HG03520 (cell line): ENCODE measurements at regions not wholly inside any gene's neighbourhood (a gene's known extent, or its start where the extent isn't known, plus 50 kb on each side); places are given as distances from the start of the nearest gene placed in this dataset.
"Not testable (repeated sequence)": the region's sequence is repeated elsewhere in the genome, so short reads cannot be mapped to it uniquely, and the experiment has no call there.

Experiments used
- ATAC-seq: cut with Tn5 transposase; IDR thresholded peaks from one replicate; pipeline ENCODE4 v1.9.1; 2021; ENCODE audit warnings: mild to moderate bottlenecking, moderate library complexity; ENCODE audit not compliant: unreplicated experiment

GRCh38 chr15:81729340-81729739, 316.5 kb downstream of the MEX3B start:
- no peak for ATAC-seq

- no peak for ATAC-seq
These were observed 317.1 kb downstream of the MEX3B start for GRCh38 chr15:81728726-81729125.

DNA sequence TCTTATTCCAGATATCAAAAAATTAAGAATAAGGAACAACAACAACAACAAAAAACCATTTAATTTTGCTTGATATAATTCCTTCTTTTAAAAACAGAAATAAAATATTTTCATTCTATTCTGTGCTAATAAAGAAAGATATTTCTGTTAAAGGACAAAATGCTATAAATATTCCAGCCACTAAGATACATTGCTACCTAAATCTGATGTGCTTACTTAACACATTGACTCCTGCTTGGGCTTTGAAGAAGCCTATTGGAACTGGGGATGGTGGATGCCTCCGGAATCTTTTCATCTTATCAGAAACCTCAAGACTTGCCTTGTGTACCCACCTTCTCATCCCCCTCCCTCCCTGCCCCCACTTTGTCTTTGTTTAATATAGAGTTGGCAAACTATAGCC, 320.2 kb downstream of the MEX3B start:
- no peak for ATAC-seq

- no peak for ATAC-seq
These were observed 321.3 kb downstream of the MEX3B start for GRCh38 chr15:81724536-81724935.

DNA sequence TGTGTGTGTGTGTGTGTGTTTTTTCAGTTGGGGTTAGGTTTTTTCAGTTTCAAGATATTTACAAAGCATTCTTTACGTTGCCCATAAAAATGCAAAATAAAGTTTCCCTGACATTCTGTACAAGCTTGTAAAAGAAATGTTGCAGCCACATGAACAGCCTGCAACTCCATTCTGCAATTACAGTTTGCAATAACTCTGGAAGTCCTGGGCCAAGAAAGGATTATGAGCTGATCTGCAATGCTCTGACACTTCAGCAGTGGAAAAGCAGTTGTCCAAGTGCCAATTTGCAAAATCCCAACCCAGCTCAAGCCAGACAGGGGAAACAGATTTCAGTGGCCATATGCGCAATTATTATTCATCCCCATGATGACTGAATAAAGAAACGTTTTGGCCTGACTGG, 322.1 kb downstream of the MEX3B start:
- ATAC-seq, result no peak

DNA sequence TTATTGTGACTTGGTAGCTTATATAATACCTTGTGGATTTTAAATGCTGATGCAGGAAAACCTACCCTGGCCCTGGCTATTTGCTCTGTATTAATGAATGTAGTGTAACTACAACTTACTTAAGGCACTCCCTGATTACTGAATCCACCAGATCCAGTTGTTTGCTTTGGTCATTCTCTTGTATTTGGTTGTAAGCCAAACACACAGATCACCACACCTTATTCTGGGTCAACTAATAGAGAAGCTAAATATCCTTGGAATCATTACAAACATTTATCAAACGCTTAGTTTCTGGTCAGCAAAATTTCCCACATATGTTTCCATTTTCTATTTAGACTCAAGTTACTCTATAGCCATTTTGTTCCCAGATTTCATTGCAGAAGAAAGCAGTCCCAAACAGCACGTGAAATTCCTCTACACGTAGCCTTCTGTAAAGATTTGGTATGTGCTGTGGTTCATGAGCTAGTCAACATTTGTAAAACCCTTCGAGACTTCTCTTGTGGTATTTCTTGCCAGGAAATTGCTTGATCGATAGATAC, 322.6 kb downstream of the MEX3B start:
- no peak for ATAC-seq

DNA sequence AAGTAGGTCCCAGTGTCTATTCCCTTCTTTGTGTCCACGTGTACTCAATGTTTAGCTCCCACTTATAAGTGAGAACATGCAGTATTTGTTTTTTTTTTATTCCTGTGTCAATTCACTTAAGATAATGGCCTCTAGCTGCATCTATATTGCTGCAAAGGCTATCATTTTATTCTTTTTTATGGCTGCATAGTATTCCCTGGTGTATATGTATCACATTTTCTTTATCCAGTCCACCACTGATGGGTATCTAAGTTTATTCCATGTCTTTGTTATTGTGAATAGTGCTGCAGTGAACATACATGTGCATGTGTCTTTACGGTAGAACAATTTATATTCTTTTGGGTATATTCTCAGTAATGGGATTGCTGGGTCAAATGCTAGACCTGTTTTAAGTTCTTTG, 329.4 kb downstream of the MEX3B start:
- ATAC-seq, result not testable (repeated sequence)

DNA sequence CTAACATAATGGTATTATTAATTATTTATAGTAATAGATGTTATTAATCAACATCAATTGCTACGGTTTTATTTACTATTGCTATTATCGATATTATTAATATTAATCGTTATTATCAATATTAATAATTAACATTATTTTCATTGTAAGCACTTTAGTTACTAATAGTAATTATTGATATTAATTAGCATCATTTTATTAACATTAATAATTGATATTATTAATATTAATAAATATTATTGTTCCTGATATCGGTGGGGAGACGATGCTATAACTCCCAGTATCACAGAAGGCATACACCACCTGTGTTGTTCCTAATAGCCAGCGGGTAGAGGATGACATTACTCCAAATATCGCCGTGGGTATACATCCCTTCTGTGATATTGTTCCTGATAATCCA, 335.5 kb downstream of the MEX3B start:
- no peak for ATAC-seq

- not testable (repeated sequence) for ATAC-seq
These were observed 332.9 kb upstream of the TMC3 start for GRCh38 chr15:81706816-81707346.

GRCh38 chr15:81705727-81706126, 331.7 kb upstream of the TMC3 start:
- ATAC-seq, result not testable (repeated sequence)

DNA sequence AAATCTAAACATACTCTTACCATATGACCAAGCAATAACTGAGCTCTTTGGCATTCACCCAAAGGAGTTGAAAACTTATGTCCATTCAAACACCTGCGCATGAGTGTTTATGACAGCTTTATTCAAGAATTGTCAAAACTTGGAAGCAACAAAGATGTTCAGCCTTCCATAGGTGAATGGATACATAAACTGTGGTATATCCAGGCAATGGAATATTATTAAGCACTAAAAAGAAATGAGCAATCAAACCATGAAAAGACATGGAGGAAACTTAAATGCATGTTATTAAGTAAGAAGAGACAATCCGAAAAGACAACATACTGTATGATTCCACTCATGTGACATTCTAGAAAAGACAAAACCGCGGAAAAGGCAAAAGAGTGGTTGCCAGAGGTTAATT, 312.0 kb upstream of the TMC3 start:
- no peak for ATAC-seq

GRCh38 chr15:81685237-81685636, 311.2 kb upstream of the TMC3 start:
- no peak for ATAC-seq

DNA sequence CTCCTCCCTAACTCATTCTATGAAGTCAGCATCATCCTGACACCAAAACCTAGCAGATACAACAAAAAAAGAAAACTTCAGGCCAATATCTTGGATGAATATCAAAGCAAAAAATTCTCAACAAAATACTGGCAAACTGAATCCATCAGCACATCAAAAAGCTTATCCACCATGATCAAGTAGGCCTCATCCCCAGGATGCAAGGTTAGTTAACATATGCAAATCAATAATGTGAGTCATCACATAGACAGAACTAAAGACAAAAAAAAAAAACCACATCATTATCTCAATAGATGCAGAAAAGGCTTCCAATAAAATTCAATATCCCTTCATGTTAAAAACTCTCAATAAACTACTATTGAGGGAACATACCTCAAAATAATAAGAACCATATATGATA, 306.8 kb upstream of the TMC3 start:
- ATAC-seq, result no peak

DNA sequence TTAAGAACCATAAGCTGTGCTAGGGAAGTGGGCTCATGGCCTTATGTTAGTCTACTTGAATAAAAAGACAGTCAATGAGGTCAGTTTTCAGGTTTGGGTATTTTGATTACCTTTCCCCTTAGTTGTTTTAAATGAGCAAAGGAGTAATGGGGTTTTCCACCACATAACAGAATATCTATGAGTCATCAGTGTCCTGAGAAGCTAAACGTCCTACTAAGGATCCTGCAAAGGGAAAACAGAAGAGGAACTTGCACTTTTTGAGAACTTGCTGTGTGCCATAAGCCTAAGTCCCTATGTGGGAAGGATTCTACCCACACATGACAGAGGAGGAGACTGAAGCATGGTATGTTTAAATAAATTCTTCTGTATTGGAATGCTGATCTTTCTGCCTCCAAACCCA, 292.8 kb upstream of the TMC3 start:
- ATAC-seq, result no peak

DNA sequence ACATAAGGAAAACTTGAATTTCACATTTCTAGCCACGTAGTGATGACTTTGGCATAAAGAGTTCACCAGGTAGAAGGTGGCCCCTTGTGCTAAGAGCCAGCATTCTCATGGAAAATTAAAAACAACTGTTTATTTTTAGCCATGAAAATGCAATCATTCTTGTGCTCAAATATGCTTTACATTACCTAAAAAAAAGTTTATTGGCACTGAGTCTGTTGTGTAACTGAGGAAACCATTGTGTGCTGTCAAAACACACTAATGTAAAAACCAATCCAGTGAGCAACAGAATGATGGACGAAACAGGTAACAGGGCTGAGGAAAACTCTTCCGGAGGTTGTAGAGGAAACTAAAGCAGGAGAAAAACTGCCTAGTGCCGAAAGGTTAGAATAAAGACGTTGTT, 287.0 kb upstream of the TMC3 start:
- no peak for ATAC-seq

GRCh38 chr15:81653259-81653658, 279.2 kb upstream of the TMC3 start:
- no peak for ATAC-seq

DNA sequence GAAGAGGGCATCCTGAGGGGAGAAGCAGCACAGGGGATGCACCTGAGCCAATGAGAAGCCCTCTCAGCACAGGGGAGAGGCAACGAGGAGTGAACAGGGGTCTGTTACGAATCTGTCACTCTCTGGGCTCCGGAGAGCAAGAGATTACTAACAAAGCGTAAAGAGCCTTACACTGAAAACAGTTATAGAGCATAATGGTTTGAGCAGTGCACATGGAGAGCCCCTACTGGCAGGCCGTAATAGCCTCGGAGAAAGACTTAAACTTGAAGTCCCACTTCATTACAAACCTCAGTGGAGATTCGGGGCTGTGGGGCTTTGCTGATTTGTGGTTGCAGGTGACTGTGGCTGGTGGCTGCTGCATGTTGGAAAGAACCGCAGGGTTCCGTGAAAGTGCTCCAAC, 271.5 kb upstream of the TMC3 start:
- no peak for ATAC-seq

DNA sequence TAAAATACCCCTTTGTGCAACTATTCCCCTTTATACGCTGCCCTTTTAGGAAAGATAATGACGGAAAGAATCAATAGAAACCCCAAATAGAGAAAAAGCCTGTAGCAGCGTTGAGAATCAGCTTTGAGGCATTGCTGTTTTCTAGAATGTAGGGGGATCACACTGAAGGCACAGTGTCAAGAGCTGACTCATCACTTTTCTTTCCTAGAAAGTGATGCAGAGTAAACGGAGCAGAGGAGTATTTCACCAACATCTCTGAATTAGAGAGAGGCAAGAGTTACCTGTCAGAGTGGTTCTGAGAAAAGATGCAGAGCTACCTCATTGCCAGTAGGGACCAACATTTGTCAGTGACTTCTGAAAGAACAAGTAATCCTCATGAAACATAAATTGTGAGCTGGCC, 269.8 kb upstream of the TMC3 start:
- ATAC-seq, result no peak

DNA sequence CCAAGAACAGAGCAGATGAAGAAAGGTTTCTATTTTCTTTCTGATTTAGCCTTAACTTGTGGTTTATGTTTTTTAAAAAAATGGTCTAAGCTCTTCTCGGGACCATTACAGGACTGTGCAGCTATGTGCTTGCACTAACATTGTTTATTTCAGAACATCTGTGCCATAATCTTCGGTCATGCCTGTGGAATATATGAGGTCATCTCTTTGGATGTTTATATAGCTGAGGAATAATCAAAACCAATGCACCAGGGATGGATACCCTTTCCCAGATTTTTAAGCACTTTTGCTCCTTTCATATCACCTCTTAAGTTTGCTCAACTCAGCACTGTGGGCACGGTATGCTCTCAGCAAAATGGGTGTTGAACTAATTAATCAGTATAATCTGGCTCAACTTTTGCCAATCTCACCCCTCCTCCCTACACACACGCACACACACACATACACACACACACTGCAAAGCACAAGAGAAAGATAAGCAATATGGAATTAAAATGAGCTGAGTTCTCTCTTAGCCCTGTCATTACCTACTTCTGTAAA, 268.5 kb upstream of the TMC3 start:
- ATAC-seq, result no peak

DNA sequence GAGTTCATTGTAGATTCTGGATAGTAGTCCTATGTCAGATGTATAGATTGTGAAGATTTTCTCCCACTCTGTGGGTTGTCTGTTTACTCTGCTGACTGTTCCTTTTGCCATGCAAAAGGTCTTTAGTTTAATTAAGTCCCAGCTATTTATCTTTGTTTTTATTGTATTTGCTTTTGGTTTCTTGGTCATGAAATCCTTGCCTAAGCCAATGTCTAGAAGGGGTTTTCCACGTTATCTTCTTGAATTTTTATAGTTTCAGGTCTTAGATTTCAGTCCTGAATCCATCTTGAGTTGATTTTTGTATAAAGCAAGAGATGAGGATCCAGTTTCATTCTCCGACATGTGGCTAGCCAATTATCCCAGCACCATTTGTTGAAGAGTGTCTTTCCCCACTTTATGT, 262.1 kb upstream of the TMC3 start:
- ATAC-seq, result not testable (repeated sequence)

DNA sequence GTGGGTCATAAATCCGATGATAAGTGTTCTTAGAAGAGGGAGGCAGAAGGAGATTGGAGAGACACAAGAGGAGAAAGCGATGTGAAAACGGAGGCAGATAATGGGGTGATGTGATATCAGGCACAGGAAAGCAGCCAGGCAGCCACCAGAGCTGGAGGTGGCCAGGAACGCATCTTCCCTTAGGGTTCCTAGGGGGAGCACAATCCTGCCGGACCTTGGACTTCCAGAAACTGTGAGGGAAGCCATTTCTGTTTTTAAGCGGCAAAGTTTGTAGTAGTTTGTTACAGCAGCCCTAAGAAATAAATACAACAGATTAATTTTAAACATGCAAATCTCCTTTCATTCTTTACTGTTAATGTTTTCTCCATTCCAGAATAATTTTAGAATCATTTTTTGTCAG, 259.9 kb upstream of the TMC3 start:
- no peak for ATAC-seq

- ATAC-seq, result no peak
These were observed 251.9 kb upstream of the TMC3 start for GRCh38 chr15:81625896-81626295.

- ATAC-seq, result no peak
These were observed 245.0 kb upstream of the TMC3 start for GRCh38 chr15:81619002-81619401.
